Erythroblast (primary cell): ENCODE measurements at regions not wholly inside any gene's neighbourhood (a gene's known extent, or its start where the extent isn't known, plus 50 kb on each side); places are given as distances from the start of the nearest gene placed in this dataset.

Experiments
- GATA1 ChIP-seq: IDR thresholded peaks from 2 replicates; pipeline ENCODE4 v1.6.1; 2011; ENCODE audit warnings: low read depth, mild to moderate bottlenecking, control low read depth, low read length, moderate library complexity
- POLR2A ChIP-seq: IDR thresholded peaks from 2 replicates; pipeline ENCODE4 v1.6.1; 2011; ENCODE audit warnings: mild to moderate bottlenecking, low read length

DNA sequence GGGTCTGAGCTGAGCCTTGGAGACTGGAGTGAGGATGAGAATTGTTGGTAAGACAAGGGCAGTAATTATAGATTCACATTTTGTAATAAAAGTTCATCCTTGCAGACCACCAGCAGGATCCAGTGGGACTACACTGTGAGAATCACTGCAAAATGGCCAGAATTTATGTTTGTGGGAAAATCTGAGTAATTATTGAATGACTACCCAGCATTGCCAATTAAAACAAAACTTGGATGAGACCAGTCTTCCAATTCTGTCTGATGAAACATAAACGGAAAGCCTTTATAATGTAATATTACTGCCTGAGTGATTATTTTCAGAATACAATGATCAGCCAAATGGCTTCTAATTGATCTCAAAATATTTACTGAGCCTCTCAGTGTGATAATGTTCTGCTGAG is 323.3 kb upstream of the C2CD4B start:
- TF ChIP-seq POLR2A (no peak), GATA1 (no peak)
